HEK293 (cell line): ENCODE measurements at regions not wholly inside any gene's neighbourhood (a gene's known extent, or its start where the extent isn't known, plus 50 kb on each side); places are given as distances from the start of the nearest gene placed in this dataset.

Source experiments
- CTCF ChIA-PET: fragments of 350-600 bp; formaldehyde crosslinking; extraction: SDS; loops from one replicate; lab custom pipeline; 2021; ENCODE audit warnings: antibody characterized with exemption; lab: Yijun Ruan, JAX
- POLR2A ChIA-PET: fragments of 300-600 bp; formaldehyde crosslinking; extraction: SDS; loops from one replicate; lab custom pipeline; 2020; ENCODE audit warnings: antibody characterized with exemption, inconsistent platforms; lab: Yijun Ruan, JAX
- H3K27ac ChIP-seq: fragments of 200-500 bp; sonication (Bioruptor generic); 2 replicates; pipeline ENCODE4 v1.5.1; 2014; ENCODE audit warnings: low read depth, low read length, control low read depth, inconsistent platforms; ENCODE audit errors: extremely low read depth
- H3K36me3 ChIP-seq, 2 experiments: fragments of 200-500 bp in 1 of 2; sonication (Bioruptor generic) in 1 of 2; 1 replicate in 1 of 2; 2 replicates in 1 of 2; pipeline ENCODE4 v1.5.1; 2014 to 2017; ENCODE audit warnings: inconsistent platforms in 2 of 2, low read length in 2 of 2; ENCODE audit not compliant: control insufficient read depth in 2 of 2, insufficient read depth in 1 of 2
- H3K4me1 ChIP-seq: fragments of 200-500 bp; sonication (Bioruptor generic); 2 replicates; pipeline ENCODE4 v1.5.1; 2014; ENCODE audit warnings: mild to moderate bottlenecking, low read length, inconsistent platforms; ENCODE audit not compliant: control insufficient read depth, insufficient read depth
- H3K4me3 ChIP-seq: 2 replicates; pipeline ENCODE4 v1.5.1; 2011; ENCODE audit warnings: low read depth, mild to moderate bottlenecking, control low read depth, low read length, moderate library complexity
- H3K9me3 ChIP-seq: fragments of 200-500 bp; sonication (Bioruptor generic); 2 replicates; pipeline ENCODE4 v1.5.1; 2014; ENCODE audit warnings: low read depth, low read length, inconsistent platforms; ENCODE audit not compliant: control insufficient read depth, insufficient read depth
- MEIS1 ChIP-seq: sonication (generic); formaldehyde crosslinking; IDR thresholded peaks from 2 replicates; pipeline ENCODE4 v1.8.1; 2022; ENCODE audit warnings: missing genetic modification reagents, mild to moderate bottlenecking, borderline replicate concordance
- MZF1 ChIP-seq: fragments of 450-650 bp; formaldehyde crosslinking; IDR thresholded peaks from 2 replicates; pipeline ENCODE4 v1.5.1; 2017; ENCODE audit warnings: missing biosample characterization, missing genetic modification characterization, borderline replicate concordance
- SETDB1 ChIP-seq: IDR thresholded peaks from one replicate; pipeline ENCODE4 v1.6.1; 2017; ENCODE audit warnings: mild to moderate bottlenecking, low read length, moderate library complexity, mixed read lengths; ENCODE audit not compliant: insufficient read length
- SP3 ChIP-seq: fragments of 450-650 bp; formaldehyde crosslinking; IDR thresholded peaks from 2 replicates; pipeline ENCODE4 v1.5.1; 2016; ENCODE audit warnings: missing biosample characterization, missing genetic modification characterization
- ZBTB48 ChIP-seq: fragments of 450-650 bp; formaldehyde crosslinking; IDR thresholded peaks from 2 replicates; pipeline ENCODE4 v1.5.1; 2016; ENCODE audit warnings: missing biosample characterization, missing genetic modification characterization
- ZBTB7A ChIP-seq: fragments of 450-650 bp; formaldehyde crosslinking; IDR thresholded peaks from 2 replicates; pipeline ENCODE4 v1.5.1; 2016; ENCODE audit warnings: low read depth, missing biosample characterization, missing genetic modification characterization
- ZFP41 ChIP-seq: fragments of 450-650 bp; formaldehyde crosslinking; IDR thresholded peaks from 2 replicates; pipeline ENCODE4 v1.5.1; 2016; ENCODE audit warnings: missing biosample characterization, missing genetic modification characterization, borderline replicate concordance
- ZNF112 ChIP-seq: fragments of 450-650 bp; formaldehyde crosslinking; IDR thresholded peaks from 2 replicates; pipeline ENCODE4 v1.5.0; 2017; ENCODE audit warnings: missing biosample characterization, missing genetic modification characterization
- ZNF174 ChIP-seq: fragments of 450-650 bp; formaldehyde crosslinking; IDR thresholded peaks from 2 replicates; pipeline ENCODE4 v1.5.0; 2017; ENCODE audit warnings: missing biosample characterization, mild to moderate bottlenecking, missing genetic modification characterization
- ZNF221 ChIP-seq: fragments of 450-650 bp; formaldehyde crosslinking; IDR thresholded peaks from 2 replicates; pipeline ENCODE4 v1.5.1; 2017; ENCODE audit warnings: missing biosample characterization, missing genetic modification characterization, borderline replicate concordance
- ZNF23 ChIP-seq: fragments of 450-650 bp; formaldehyde crosslinking; IDR thresholded peaks from 2 replicates; pipeline ENCODE4 v1.5.1; 2016; ENCODE audit warnings: missing biosample characterization, missing genetic modification characterization, borderline replicate concordance
- ZNF248 ChIP-seq: fragments of 450-650 bp; formaldehyde crosslinking; IDR thresholded peaks from 2 replicates; pipeline ENCODE4 v1.5.1; 2017; ENCODE audit warnings: missing biosample characterization, missing genetic modification characterization
- ZNF302 ChIP-seq: fragments of 450-650 bp; formaldehyde crosslinking; IDR thresholded peaks from 2 replicates; pipeline ENCODE4 v1.5.1; 2016; ENCODE audit warnings: missing biosample characterization, missing genetic modification characterization, low read depth
- ZNF341 ChIP-seq: fragments of 450-650 bp; formaldehyde crosslinking; IDR thresholded peaks from 2 replicates; pipeline ENCODE4; 2016; ENCODE audit warnings: low read depth, missing biosample characterization, missing genetic modification characterization
- ZNF366 ChIP-seq: fragments of 450-650 bp; formaldehyde crosslinking; conservative IDR thresholded peaks from 2 replicates; pipeline ENCODE4 v1.5.1; 2016; ENCODE audit warnings: missing biosample characterization, missing genetic modification characterization
- ZNF423 ChIP-seq: fragments of 450-650 bp; formaldehyde crosslinking; IDR thresholded peaks from 2 replicates; pipeline ENCODE4 v1.5.1; 2016; ENCODE audit warnings: missing biosample characterization, missing genetic modification characterization
- ZNF449 ChIP-seq: fragments of 450-650 bp; formaldehyde crosslinking; IDR thresholded peaks from 2 replicates; pipeline ENCODE4 v1.5.1; 2017; ENCODE audit warnings: missing biosample characterization, mild to moderate bottlenecking, missing genetic modification characterization, moderate library complexity
- ZNF514 ChIP-seq: fragments of 450-650 bp; formaldehyde crosslinking; IDR thresholded peaks from 2 replicates; pipeline ENCODE4 v1.5.1; 2016; ENCODE audit warnings: missing biosample characterization, missing genetic modification characterization
- ZNF521 ChIP-seq: fragments of 450-650 bp; formaldehyde crosslinking; IDR thresholded peaks from 2 replicates; pipeline ENCODE4 v1.5.1; 2017; ENCODE audit warnings: missing biosample characterization, mild to moderate bottlenecking, missing genetic modification characterization
- ZNF530 ChIP-seq: fragments of 450-650 bp; formaldehyde crosslinking; IDR thresholded peaks from 2 replicates; pipeline ENCODE4 v1.5.1; 2016; ENCODE audit warnings: low read depth, missing biosample characterization, missing genetic modification characterization
- ZNF548 ChIP-seq: fragments of 450-650 bp; formaldehyde crosslinking; IDR thresholded peaks from 2 replicates; pipeline ENCODE4 v1.5.1; 2016; ENCODE audit warnings: missing biosample characterization, missing genetic modification characterization
- ZNF558 ChIP-seq: fragments of 450-650 bp; formaldehyde crosslinking; IDR thresholded peaks from 2 replicates; pipeline ENCODE4 v1.5.1; 2016; ENCODE audit warnings: missing biosample characterization, missing genetic modification characterization
- ZNF561 ChIP-seq: fragments of 450-650 bp; IDR thresholded peaks from 2 replicates; pipeline ENCODE4 v1.5.1; 2018; ENCODE audit warnings: missing biosample characterization, missing genetic modification characterization, borderline replicate concordance
- ZNF585B ChIP-seq: fragments of 450-650 bp; formaldehyde crosslinking; IDR thresholded peaks from 2 replicates; pipeline ENCODE4 v1.5.1; 2016; ENCODE audit warnings: missing biosample characterization, missing genetic modification characterization
- ZNF623 ChIP-seq: fragments of 450-650 bp; formaldehyde crosslinking; IDR thresholded peaks from 2 replicates; pipeline ENCODE4 v1.5.1; 2016; ENCODE audit warnings: missing biosample characterization, missing genetic modification characterization
- ZNF624 ChIP-seq: fragments of 450-650 bp; formaldehyde crosslinking; IDR thresholded peaks from 2 replicates; pipeline ENCODE4 v1.5.1; 2017; ENCODE audit warnings: missing biosample characterization, missing genetic modification characterization
- ZNF645 ChIP-seq: fragments of 450-650 bp; formaldehyde crosslinking; IDR thresholded peaks from 2 replicates; pipeline ENCODE4; 2016; ENCODE audit warnings: missing biosample characterization, missing genetic modification characterization
- ZNF677 ChIP-seq: fragments of 450-650 bp; IDR thresholded peaks from 2 replicates; pipeline ENCODE4 v1.5.0; 2018; ENCODE audit warnings: missing biosample characterization, mild to moderate bottlenecking, missing genetic modification characterization, moderate library complexity
- ZNF707 ChIP-seq: fragments of 450-650 bp; formaldehyde crosslinking; IDR thresholded peaks from 2 replicates; pipeline ENCODE4 v1.5.1; 2016; ENCODE audit warnings: missing biosample characterization, missing genetic modification characterization
- ZNF76 ChIP-seq: fragments of 450-650 bp; formaldehyde crosslinking; IDR thresholded peaks from 2 replicates; pipeline ENCODE4; 2016; ENCODE audit warnings: low read depth, missing biosample characterization, missing genetic modification characterization, borderline replicate concordance
- ZNF768 ChIP-seq: fragments of 450-650 bp; formaldehyde crosslinking; IDR thresholded peaks from 2 replicates; pipeline ENCODE4 v1.5.1; 2018; ENCODE audit warnings: missing biosample characterization, mild to moderate bottlenecking, missing genetic modification characterization
- ZNF785 ChIP-seq: fragments of 450-650 bp; formaldehyde crosslinking; IDR thresholded peaks from 2 replicates; pipeline ENCODE4 v1.5.1; 2016; ENCODE audit warnings: missing biosample characterization, missing genetic modification characterization
- ZNF830 ChIP-seq: fragments of 450-650 bp; IDR thresholded peaks from 2 replicates; pipeline ENCODE4 v1.5.0; 2018; ENCODE audit warnings: missing biosample characterization, missing genetic modification characterization, low read depth, mild to moderate bottlenecking, moderate library complexity

GRCh38 chr18:73664896-73665295 lies 482.7 kb downstream of the FBXO15 start (continued):
- TF ChIP-seq ZNF530 (tag by site-specific recombination) (no peak), ZNF785 (tag by site-specific recombination) (no peak), ZNF449 (no peak)

GRCh38 chr18:73663581-73663980 lies 484.1 kb downstream of the FBXO15 start:
- POLR2A ChIA-PET: no interaction called here
- H3K27ac ChIP-seq: no peak overlapping the region
- CTCF ChIA-PET: no interaction called here

GRCh38 chr18:73662421-73662820 lies 485.2 kb downstream of the FBXO15 start:
- ChIA-PET CTCF (no interaction called here), POLR2A (no interaction called here)
- H3K4me3 ChIP-seq: no peak overlapping the region
- no peaks in the 10 kb centered on the region for H3K9me3 ChIP-seq
- no peaks in the 10 kb centered on the region for H3K4me1 ChIP-seq
- no peaks in the 10 kb centered on the region for H3K36me3 ChIP-seq
- H3K27ac ChIP-seq: no peak overlapping the region
- TF ChIP-seq ZNF768 (tag by site-specific recombination) (no peak), ZNF585B (tag by site-specific recombination) (no peak), ZNF423 (no peak), ZNF76 (tag by site-specific recombination) (no peak), ZNF302 (tag by site-specific recombination) (no peak), ZNF248 (tag by site-specific recombination) (no peak), SP3 (tag by site-specific recombination) (no peak), SETDB1 (no peak), MEIS1 (CRISPR knock-in tag) (no peak), ZNF449 (no peak), ZNF707 (no peak), ZFP41 (tag by site-specific recombination) (no peak), ZBTB48 (tag by site-specific recombination) (no peak), ZNF341 (tag by site-specific recombination) (no peak), ZNF624 (no peak), ZNF514 (tag by site-specific recombination) (no peak)

More at GRCh38 chr18:73663581-73663980, 484.1 kb downstream of the FBXO15 start:
- H3K9me3 ChIP-seq: no peaks in the 10 kb centered on the region
- H3K4me3 ChIP-seq: no peak overlapping the region
- no peaks in the 10 kb centered on the region for H3K4me1 ChIP-seq
- TF ChIP-seq ZNF221 (tag by site-specific recombination) (no peak), ZNF677 (tag by site-specific recombination) (no peak), ZNF548 (no peak), ZNF558 (tag by site-specific recombination) (no peak), ZNF174 (tag by site-specific recombination) (no peak), ZNF521 (tag by site-specific recombination) (no peak), ZNF561 (no peak), ZNF23 (tag by site-specific recombination) (no peak), ZNF645 (tag by site-specific recombination) (no peak), ZNF830 (tag by site-specific recombination) (no peak), ZNF112 (tag by site-specific recombination) (no peak), ZBTB7A (tag by site-specific recombination) (no peak), MZF1 (tag by site-specific recombination) (no peak), ZNF623 (tag by site-specific recombination) (no peak), SP3 (tag by site-specific recombination) (no peak), ZNF366 (tag by site-specific recombination) (no peak), ZNF449 (no peak), ZNF585B (tag by site-specific recombination) (no peak)
- H3K36me3 ChIP-seq: no peaks in the 10 kb centered on the region
